ENCODE measurements at regions not wholly inside any gene's neighbourhood (a gene's known extent, or its start where the extent isn't known, plus 50 kb on each side); places are given as distances from the start of the nearest gene placed in this dataset.

GRCh38 chr7:131717181-131717580, 160.8 kb upstream of the PODXL start:
- Histone ChIP-seq H3K36me3 (ENCODE audit: insufficient read depth, low read length) (no peaks in the 10 kb centered on the region), H3K27me3 (ENCODE audit: insufficient read depth, low read length) (peaks cover 14% of the 10 kb centered on the region; the same call in 1 of the 2 replicates), H3K79me2 (ENCODE audit: control insufficient read depth, insufficient read depth, low read length, unreplicated experiment) (no peaks in the 10 kb centered on the region), H3K4me3 (ENCODE audit: low read depth, low read length) (no peak overlapping the region), H2AFZ (ENCODE audit: low read length, unreplicated experiment) (no peak overlapping the region), H3K27ac (ENCODE audit: low read depth, low read length) (no peak overlapping the region), H3K4me1 (ENCODE audit: control insufficient read depth, insufficient read depth, low read length, unreplicated experiment) (no peaks in the 10 kb centered on the region)

- Histone ChIP-seq H3K4me3 (ENCODE audit: low read depth, low read length) (no peak overlapping the region), H3K27me3 (ENCODE audit: insufficient read depth, low read length) (peaks cover 73% of the 10 kb centered on the region), H3K79me2 (ENCODE audit: control insufficient read depth, insufficient read depth, low read length, unreplicated experiment) (no peaks in the 10 kb centered on the region), H3K36me3 (ENCODE audit: insufficient read depth, low read length) (no peaks in the 10 kb centered on the region), H2AFZ (ENCODE audit: low read length, unreplicated experiment) (no peak overlapping the region), H3K4me1 (ENCODE audit: control insufficient read depth, insufficient read depth, low read length, unreplicated experiment) (no peaks in the 10 kb centered on the region), H3K27ac (ENCODE audit: low read depth, low read length) (no peak overlapping the region)
Measured at GRCh38 chr7:131699323-131699722, 142.9 kb upstream of the PODXL start.

- Histone ChIP-seq H3K27me3 (ENCODE audit: insufficient read depth, low read length) (peaks cover 53% of the 10 kb centered on the region), H2AFZ (ENCODE audit: low read length, unreplicated experiment) (no peak overlapping the region), H3K79me2 (ENCODE audit: control insufficient read depth, insufficient read depth, low read length, unreplicated experiment) (no peaks in the 10 kb centered on the region), H3K4me1 (ENCODE audit: control insufficient read depth, insufficient read depth, low read length, unreplicated experiment) (no peaks in the 10 kb centered on the region), H3K27ac (ENCODE audit: low read depth, low read length) (no peak overlapping the region), H3K36me3 (ENCODE audit: insufficient read depth, low read length) (no peaks in the 10 kb centered on the region), H3K4me3 (ENCODE audit: low read depth, low read length) (no peak overlapping the region)
Measured at GRCh38 chr7:131692131-131692960, 135.9 kb upstream of the PODXL start.

GRCh38 chr7:131691454-131692130, 135.2 kb upstream of the PODXL start:
- no peaks in the 10 kb centered on the region for H3K79me2 ChIP-seq (ENCODE audit: control insufficient read depth, insufficient read depth, low read length, unreplicated experiment)
- H3K27ac ChIP-seq (ENCODE audit: low read depth, low read length) = no peak overlapping the region
- no peaks in the 10 kb centered on the region for H3K36me3 ChIP-seq (ENCODE audit: insufficient read depth, low read length)
- H3K4me1 ChIP-seq (ENCODE audit: control insufficient read depth, insufficient read depth, low read length, unreplicated experiment) = no peaks in the 10 kb centered on the region
- peaks cover 53% of the 10 kb centered on the region for H3K27me3 ChIP-seq (ENCODE audit: insufficient read depth, low read length)
- H2AFZ ChIP-seq (ENCODE audit: low read length, unreplicated experiment) = no peak overlapping the region
- H3K4me3 ChIP-seq (ENCODE audit: low read depth, low read length) = no peak overlapping the region

- Histone ChIP-seq H3K36me3 (ENCODE audit: insufficient read depth, low read length) (no peaks in the 10 kb centered on the region), H3K4me1 (ENCODE audit: control insufficient read depth, insufficient read depth, low read length, unreplicated experiment) (no peaks in the 10 kb centered on the region), H3K27me3 (ENCODE audit: insufficient read depth, low read length) (peaks cover 57% of the 10 kb centered on the region), H2AFZ (ENCODE audit: low read length, unreplicated experiment) (no peak overlapping the region), H3K27ac (ENCODE audit: low read depth, low read length) (no peak overlapping the region), H3K4me3 (ENCODE audit: low read depth, low read length) (no peak overlapping the region), H3K79me2 (ENCODE audit: control insufficient read depth, insufficient read depth, low read length, unreplicated experiment) (no peaks in the 10 kb centered on the region)
Measured at GRCh38 chr7:131690441-131690840, 134.0 kb upstream of the PODXL start.

GRCh38 chr7:131689662-131690234, 133.3 kb upstream of the PODXL start:
- Histone ChIP-seq H3K36me3 (ENCODE audit: insufficient read depth, low read length) (no peaks in the 10 kb centered on the region), H3K27me3 (ENCODE audit: insufficient read depth, low read length) (peaks cover 59% of the 10 kb centered on the region), H2AFZ (ENCODE audit: low read length, unreplicated experiment) (no peak overlapping the region), H3K79me2 (ENCODE audit: control insufficient read depth, insufficient read depth, low read length, unreplicated experiment) (no peaks in the 10 kb centered on the region), H3K4me3 (ENCODE audit: low read depth, low read length) (no peak overlapping the region), H3K27ac (ENCODE audit: low read depth, low read length) (no peak overlapping the region), H3K4me1 (ENCODE audit: control insufficient read depth, insufficient read depth, low read length, unreplicated experiment) (no peaks in the 10 kb centered on the region)

- H3K4me1 ChIP-seq (ENCODE audit: control insufficient read depth, insufficient read depth, low read length, unreplicated experiment) = no peaks in the 10 kb centered on the region
- H3K4me3 ChIP-seq (ENCODE audit: low read depth, low read length) = no peak overlapping the region
- H3K79me2 ChIP-seq (ENCODE audit: control insufficient read depth, insufficient read depth, low read length, unreplicated experiment) = no peaks in the 10 kb centered on the region
- no peak overlapping the region for H2AFZ ChIP-seq (ENCODE audit: low read length, unreplicated experiment)
- peaks cover 61% of the 10 kb centered on the region for H3K27me3 ChIP-seq (ENCODE audit: insufficient read depth, low read length)
- no peak overlapping the region for H3K27ac ChIP-seq (ENCODE audit: low read depth, low read length)
- no peaks in the 10 kb centered on the region for H3K36me3 ChIP-seq (ENCODE audit: insufficient read depth, low read length)
Measured at GRCh38 chr7:131688738-131689661, 132.6 kb upstream of the PODXL start.

- Histone ChIP-seq H3K27ac (ENCODE audit: low read depth, low read length) (no peak overlapping the region), H3K79me2 (ENCODE audit: control insufficient read depth, insufficient read depth, low read length, unreplicated experiment) (no peaks in the 10 kb centered on the region), H2AFZ (ENCODE audit: low read length, unreplicated experiment) (no peak overlapping the region)
Measured at GRCh38 chr7:131687296-131687695, 130.9 kb upstream of the PODXL start.

GRCh38 chr7:131686833-131687232, 130.4 kb upstream of the PODXL start:
- Histone ChIP-seq H3K27ac (ENCODE audit: low read depth, low read length) (no peak overlapping the region), H3K27me3 (ENCODE audit: insufficient read depth, low read length) (peaks cover 54% of the 10 kb centered on the region), H3K36me3 (ENCODE audit: insufficient read depth, low read length) (no peaks in the 10 kb centered on the region), H2AFZ (ENCODE audit: low read length, unreplicated experiment) (no peak overlapping the region), H3K79me2 (ENCODE audit: control insufficient read depth, insufficient read depth, low read length, unreplicated experiment) (no peaks in the 10 kb centered on the region), H3K4me1 (ENCODE audit: control insufficient read depth, insufficient read depth, low read length, unreplicated experiment) (no peaks in the 10 kb centered on the region), H3K4me3 (ENCODE audit: low read depth, low read length) (no peak overlapping the region)

More at GRCh38 chr7:131687296-131687695, 130.9 kb upstream of the PODXL start:
- Histone ChIP-seq H3K4me3 (ENCODE audit: low read depth, low read length) (no peak overlapping the region), H3K36me3 (ENCODE audit: insufficient read depth, low read length) (no peaks in the 10 kb centered on the region), H3K4me1 (ENCODE audit: control insufficient read depth, insufficient read depth, low read length, unreplicated experiment) (no peaks in the 10 kb centered on the region), H3K27me3 (ENCODE audit: insufficient read depth, low read length) (peaks cover 58% of the 10 kb centered on the region)

GRCh38 chr7:131683536-131684125, 127.2 kb upstream of the PODXL start:
- H2AFZ ChIP-seq (ENCODE audit: low read length, unreplicated experiment) = no peak overlapping the region
- H3K27ac ChIP-seq (ENCODE audit: low read depth, low read length) = no peak overlapping the region
- no peak overlapping the region for H3K4me3 ChIP-seq (ENCODE audit: low read depth, low read length)
- H3K27me3 ChIP-seq (ENCODE audit: insufficient read depth, low read length) = peaks cover 57% of the 10 kb centered on the region
- H3K79me2 ChIP-seq (ENCODE audit: control insufficient read depth, insufficient read depth, low read length, unreplicated experiment) = no peaks in the 10 kb centered on the region
- H3K4me1 ChIP-seq (ENCODE audit: control insufficient read depth, insufficient read depth, low read length, unreplicated experiment) = no peaks in the 10 kb centered on the region
- no peaks in the 10 kb centered on the region for H3K36me3 ChIP-seq (ENCODE audit: insufficient read depth, low read length)

All from ACC112 (cell line).